HL-60 (cell line): ENCODE measurements at regions not wholly inside any gene's neighbourhood (a gene's known extent, or its start where the extent isn't known, plus 50 kb on each side); places are given as distances from the start of the nearest gene placed in this dataset.

Experiments used
- DNase-seq, 2 experiments: peaks; one replicate each; pipeline ENCODE4 v3.0.0-alpha.2; 2010 to 2020; ENCODE audit warnings: low read depth in 1 of 2, low spot score in 1 of 2
- H3K27ac ChIP-seq: fragments of 250-450 bp; sonication (Bioruptor Pico); replicated peaks from 2 replicates; pipeline ENCODE4 v1.5.1; 2020; ENCODE audit warnings: mild to moderate bottlenecking, moderate library complexity
- H3K27me3 ChIP-seq: fragments of 250-450 bp; sonication (Bioruptor Pico); 2 replicates; pipeline ENCODE4 v1.5.1; 2021; ENCODE audit warnings: mild to moderate bottlenecking, moderate library complexity; ENCODE audit not compliant: insufficient read depth, poor library complexity, severe bottlenecking
- H3K4me3 ChIP-seq: replicated peaks from 2 replicates; pipeline ENCODE4 v1.5.1; 2011; ENCODE audit warnings: mild to moderate bottlenecking, control low read depth, low read length; ENCODE audit not compliant: insufficient read depth
- GABPA ChIP-seq: IDR thresholded peaks from 2 replicates; pipeline ENCODE4 v1.6.1; 2012; ENCODE audit warnings: low read depth
- POLR2AphosphoS5 ChIP-seq: IDR thresholded peaks from 2 replicates; pipeline ENCODE4 v1.6.1; 2012; ENCODE audit warnings: low read depth
- REST ChIP-seq: IDR thresholded peaks from 2 replicates; pipeline ENCODE4 v1.6.1; 2012; ENCODE audit warnings: low read depth; ENCODE audit not compliant: insufficient replicate concordance
- SPI1 ChIP-seq: IDR thresholded peaks from 2 replicates; pipeline ENCODE4 v1.6.1; 2012; ENCODE audit warnings: low read depth, mild to moderate bottlenecking, borderline replicate concordance
- TF ChIP-seq, protein P1 (sequence below): IDR thresholded peaks from one replicate; pipeline ENCODE4 v1.5.1; 2011; ENCODE audit warnings: low read length, control low read depth, inconsistent platforms; ENCODE audit not compliant: insufficient read depth

- TF ChIP-seq SPI1 (no peak), GABPA (no peak), REST (no peak), POLR2AphosphoS5 (no peak)
- TF ChIP-seq, protein P1, sequence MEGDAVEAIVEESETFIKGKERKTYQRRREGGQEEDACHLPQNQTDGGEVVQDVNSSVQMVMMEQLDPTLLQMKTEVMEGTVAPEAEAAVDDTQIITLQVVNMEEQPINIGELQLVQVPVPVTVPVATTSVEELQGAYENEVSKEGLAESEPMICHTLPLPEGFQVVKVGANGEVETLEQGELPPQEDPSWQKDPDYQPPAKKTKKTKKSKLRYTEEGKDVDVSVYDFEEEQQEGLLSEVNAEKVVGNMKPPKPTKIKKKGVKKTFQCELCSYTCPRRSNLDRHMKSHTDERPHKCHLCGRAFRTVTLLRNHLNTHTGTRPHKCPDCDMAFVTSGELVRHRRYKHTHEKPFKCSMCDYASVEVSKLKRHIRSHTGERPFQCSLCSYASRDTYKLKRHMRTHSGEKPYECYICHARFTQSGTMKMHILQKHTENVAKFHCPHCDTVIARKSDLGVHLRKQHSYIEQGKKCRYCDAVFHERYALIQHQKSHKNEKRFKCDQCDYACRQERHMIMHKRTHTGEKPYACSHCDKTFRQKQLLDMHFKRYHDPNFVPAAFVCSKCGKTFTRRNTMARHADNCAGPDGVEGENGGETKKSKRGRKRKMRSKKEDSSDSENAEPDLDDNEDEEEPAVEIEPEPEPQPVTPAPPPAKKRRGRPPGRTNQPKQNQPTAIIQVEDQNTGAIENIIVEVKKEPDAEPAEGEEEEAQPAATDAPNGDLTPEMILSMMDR: no peak
- Histone ChIP-seq H3K27me3 (no peaks in the 10 kb centered on the region), H3K27ac (no peak overlapping the region), H3K4me3 (no peak overlapping the region)
- no peak for DNase-seq
These were observed 57.1 kb upstream of the SERTM1 start for GRCh38 chr13:36616706-36617105.

DNA sequence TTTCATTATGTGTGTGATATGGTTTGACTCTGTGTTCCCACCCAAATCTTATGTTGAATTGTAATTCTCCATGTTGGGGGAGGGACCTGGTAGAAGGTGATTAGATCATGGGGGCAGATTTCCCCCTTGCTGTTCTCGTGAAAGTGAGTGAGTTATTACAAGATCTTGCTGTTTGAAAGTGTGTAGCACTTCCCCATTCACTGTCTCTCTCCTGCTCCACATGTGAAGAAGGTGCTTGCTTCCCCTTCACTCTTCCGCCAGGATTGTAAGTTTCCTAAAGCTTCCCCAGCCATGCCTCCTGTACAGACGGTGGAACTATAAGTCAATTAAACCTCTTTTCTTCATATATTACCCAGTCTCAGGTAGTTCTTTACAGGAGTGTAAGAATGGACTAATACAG lies 54.3 kb upstream of the SERTM1 start:
- DNase-seq: peak in 1 of 2 experiments; percentile 12
- TF ChIP-seq POLR2AphosphoS5: no peak
- TF ChIP-seq, protein P1: no peak
- TF ChIP-seq REST: no peak
- peak; percentile 93 for TF ChIP-seq SPI1
- TF ChIP-seq GABPA: no peak
- no peak overlapping the region for H3K4me3 ChIP-seq
- no peak overlapping the region for H3K27ac ChIP-seq
- H3K27me3 ChIP-seq: no peaks in the 10 kb centered on the region
